OCI-LY7 (cell line): ENCODE measurements at regions not wholly inside any gene's neighbourhood (a gene's known extent, or its start where the extent isn't known, plus 50 kb on each side); places are given as distances from the start of the nearest gene placed in this dataset.

ENCODE experiments used
- EZH2phosphoT487 ChIP-seq: fragments of 200-600 bp; sonication (generic); IDR thresholded peaks from 2 replicates; pipeline ENCODE4 v1.6.1; 2018; ENCODE audit warnings: low read depth, borderline replicate concordance, mild to moderate bottlenecking, mixed run types, antibody characterized with exemption, low read length, moderate library complexity, mixed read lengths
- TF ChIP-seq, protein P1 (sequence below): fragments of 200-600 bp; sonication (generic); conservative IDR thresholded peaks from 2 replicates; pipeline ENCODE4 v1.5.1; 2014; ENCODE audit warnings: mild to moderate bottlenecking, antibody characterized with exemption, low read length, moderate library complexity, mixed read lengths

DNA sequence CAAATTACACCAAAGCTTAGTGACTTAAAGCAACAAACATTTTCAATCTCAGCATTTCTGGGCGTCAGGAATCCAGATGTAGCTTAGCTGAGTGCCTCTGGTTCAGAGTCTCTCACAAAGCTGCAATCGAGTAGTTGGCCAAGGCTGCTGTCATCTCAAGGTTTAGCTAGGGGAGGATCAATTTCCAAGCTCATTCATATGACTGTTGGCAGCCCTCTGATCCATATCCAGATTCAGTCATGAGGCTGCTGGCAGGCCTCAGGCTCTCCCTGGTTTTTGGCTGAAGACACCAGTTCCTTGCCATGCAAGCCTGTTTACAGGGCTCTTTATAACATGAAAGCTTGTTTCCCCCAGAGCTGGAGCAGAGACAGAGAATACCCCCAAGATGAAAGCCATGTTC lies 419.5 kb upstream of the TLE4 start:
- TF ChIP-seq, protein P1, sequence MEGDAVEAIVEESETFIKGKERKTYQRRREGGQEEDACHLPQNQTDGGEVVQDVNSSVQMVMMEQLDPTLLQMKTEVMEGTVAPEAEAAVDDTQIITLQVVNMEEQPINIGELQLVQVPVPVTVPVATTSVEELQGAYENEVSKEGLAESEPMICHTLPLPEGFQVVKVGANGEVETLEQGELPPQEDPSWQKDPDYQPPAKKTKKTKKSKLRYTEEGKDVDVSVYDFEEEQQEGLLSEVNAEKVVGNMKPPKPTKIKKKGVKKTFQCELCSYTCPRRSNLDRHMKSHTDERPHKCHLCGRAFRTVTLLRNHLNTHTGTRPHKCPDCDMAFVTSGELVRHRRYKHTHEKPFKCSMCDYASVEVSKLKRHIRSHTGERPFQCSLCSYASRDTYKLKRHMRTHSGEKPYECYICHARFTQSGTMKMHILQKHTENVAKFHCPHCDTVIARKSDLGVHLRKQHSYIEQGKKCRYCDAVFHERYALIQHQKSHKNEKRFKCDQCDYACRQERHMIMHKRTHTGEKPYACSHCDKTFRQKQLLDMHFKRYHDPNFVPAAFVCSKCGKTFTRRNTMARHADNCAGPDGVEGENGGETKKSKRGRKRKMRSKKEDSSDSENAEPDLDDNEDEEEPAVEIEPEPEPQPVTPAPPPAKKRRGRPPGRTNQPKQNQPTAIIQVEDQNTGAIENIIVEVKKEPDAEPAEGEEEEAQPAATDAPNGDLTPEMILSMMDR: no peak
- no peak for TF ChIP-seq EZH2phosphoT487
